Endothelial cell of umbilical vein (primary cell): ENCODE measurements at regions not wholly inside any gene's neighbourhood (a gene's known extent, or its start where the extent isn't known, plus 50 kb on each side); places are given as distances from the start of the nearest gene placed in this dataset.

Source experiments
- BruUV-seq: library from RNA; stranded (reverse); fragments of 400-500 nt; replicated peaks from 2 replicates; lab custom pipeline; 2021; lab: Mats Ljungman, UMichigan
- CTCF ChIA-PET: fragments of 300-600, 350-600 bp; sonication (Branson Sonifier 250); formaldehyde crosslinking; loops from one replicate; lab custom pipeline; 2021; ENCODE audit warnings: antibody characterized with exemption, inconsistent platforms; lab: Charles Lee
- POLR2A ChIA-PET: fragments of 300-600, 350-600 bp; sonication (Branson Sonifier 250); formaldehyde crosslinking; loops from one replicate; lab custom pipeline; 2021; ENCODE audit warnings: antibody characterized with exemption, inconsistent platforms; lab: Charles Lee
- DNase-seq: peaks from one replicate; pipeline ENCODE4 v3.0.0-alpha.2; 2011; ENCODE audit warnings: low read depth, low spot score
- FAIRE-seq: peaks from 2 replicates; lab custom pipeline; 2011; peaks lifted over from hg19 to GRCh38; lab: Jason Lieb, UNC
- H2AFZ ChIP-seq: 2 replicates; pipeline ENCODE4 v1.6.0; 2012; ENCODE audit warnings: low read depth, low read length, control low read depth, inconsistent platforms
- H3K27ac ChIP-seq: 2 replicates; pipeline ENCODE4 v1.5.1; 2011; ENCODE audit warnings: low read depth, mild to moderate bottlenecking, control low read depth, low read length, moderate library complexity; ENCODE audit not compliant: insufficient read depth
- H3K27me3 ChIP-seq, 2 experiments: 2 replicates each; pipeline versions ENCODE4 v1.6.0 to v1.6.1; 2011; ENCODE audit warnings: low read length in 2 of 2, mixed read lengths in 1 of 2; ENCODE audit not compliant: control insufficient read depth in 2 of 2, insufficient read depth in 2 of 2
- H3K36me3 ChIP-seq, 2 experiments: 2 replicates in 1 of 2; 3 replicates in 1 of 2; pipeline ENCODE4 v1.5.1; 2011; ENCODE audit warnings: low read length in 2 of 2, mild to moderate bottlenecking in 1 of 2, moderate library complexity in 1 of 2; ENCODE audit not compliant: control insufficient read depth in 2 of 2, insufficient read depth in 2 of 2; ENCODE audit errors: extremely low read depth in 1 of 2
- H3K4me1 ChIP-seq: 3 replicates; pipeline ENCODE4 v1.5.1; 2011; ENCODE audit warnings: mild to moderate bottlenecking, low read length; ENCODE audit not compliant: control insufficient read depth, insufficient read depth; ENCODE audit errors: extremely low read depth
- H3K4me2 ChIP-seq: 2 replicates; pipeline ENCODE4 v1.6.1; 2011; ENCODE audit warnings: low read length, control low read depth, mixed read lengths; ENCODE audit not compliant: insufficient read depth
- H3K4me3 ChIP-seq, 3 experiments: fragments of 200-600 bp in 1 of 3; sonication (generic), shearing (Covaris generic) in 1 of 3; replicated peaks in 1 of 3; 2 replicates each; pipeline ENCODE4 v1.5.1; 2011 to 2016; ENCODE audit warnings: control low read depth in 3 of 3, low read length in 3 of 3, mild to moderate bottlenecking in 2 of 3, inconsistent platforms in 1 of 3, low read depth in 1 of 3, moderate library complexity in 1 of 3; ENCODE audit not compliant: insufficient read depth in 1 of 3
- H3K79me2 ChIP-seq: 2 replicates; pipeline ENCODE4 v1.6.0; 2012; ENCODE audit warnings: low read length, inconsistent platforms; ENCODE audit not compliant: control insufficient read depth, insufficient read depth
- H3K9ac ChIP-seq: replicated peaks from 2 replicates; pipeline ENCODE3; 2011; ENCODE audit warnings: low read length, control low read depth; ENCODE audit not compliant: insufficient read depth; ENCODE audit errors: extremely low read depth
- H3K9me1 ChIP-seq: replicated peaks from 3 replicates; pipeline ENCODE4 v1.6.0; 2011; ENCODE audit warnings: mild to moderate bottlenecking, low read length; ENCODE audit not compliant: control insufficient read depth, insufficient read depth; ENCODE audit errors: extremely low read depth
- H3K9me3 ChIP-seq: replicated peaks from 2 replicates; pipeline ENCODE4 v1.5.1; 2012; ENCODE audit warnings: low read length, inconsistent platforms; ENCODE audit not compliant: control insufficient read depth, insufficient read depth
- H4K20me1 ChIP-seq: replicated peaks from 2 replicates; pipeline ENCODE3; 2011; ENCODE audit warnings: mild to moderate bottlenecking, low read length; ENCODE audit not compliant: control insufficient read depth, insufficient read depth; ENCODE audit errors: extremely low read depth
- CTCF ChIP-seq, 2 donors: IDR thresholded peaks; 1 replicate in 1 of 2; 2 replicates in 1 of 2; pipeline ENCODE4 v1.5.1; 2011; ENCODE audit warnings: low read length in 2 of 2, mild to moderate bottlenecking in 2 of 2, moderate library complexity in 2 of 2, control low read depth in 1 of 2, inconsistent platforms in 1 of 2, low read depth in 1 of 2; ENCODE audit not compliant: insufficient read depth in 1 of 2; ENCODE audit errors: extremely low read depth in 1 of 2
- EZH2 ChIP-seq: IDR thresholded peaks from 2 replicates; pipeline ENCODE4 v1.6.1; 2012; ENCODE audit warnings: borderline replicate concordance, low read depth, mild to moderate bottlenecking, moderate library complexity, low read length, inconsistent platforms; ENCODE audit not compliant: severe bottlenecking
- FOS ChIP-seq: IDR thresholded peaks from 2 replicates; pipeline ENCODE4 v1.6.1; 2011; ENCODE audit warnings: mild to moderate bottlenecking, low read length, moderate library complexity, borderline replicate concordance; ENCODE audit not compliant: insufficient read depth
- GATA2 ChIP-seq: IDR thresholded peaks from 2 replicates; pipeline ENCODE4 v1.7.0; 2011; ENCODE audit warnings: low read depth, mild to moderate bottlenecking, moderate library complexity, mixed read lengths, low read length; ENCODE audit not compliant: insufficient read length, insufficient read depth
- JUN ChIP-seq: IDR thresholded peaks from 2 replicates; pipeline ENCODE4 v1.6.1; 2011; ENCODE audit warnings: borderline replicate concordance, low read depth; ENCODE audit not compliant: insufficient read length, insufficient read depth
- MAX ChIP-seq: IDR thresholded peaks from 2 replicates; pipeline ENCODE4 v1.6.1; 2011; ENCODE audit not compliant: insufficient read depth, insufficient read length
- MYC ChIP-seq: IDR thresholded peaks from one replicate; pipeline ENCODE4 v1.6.1; 2011; ENCODE audit warnings: mild to moderate bottlenecking, low read depth, low read length
- POLR2A ChIP-seq: IDR thresholded peaks from 2 replicates; pipeline ENCODE4 v1.6.1; 2012; ENCODE audit warnings: low read depth, mild to moderate bottlenecking, control low read depth, low read length
- POLR2AphosphoS5 ChIP-seq: IDR thresholded peaks from 2 replicates; pipeline ENCODE4 v1.6.1; 2012; ENCODE audit warnings: low read depth, mild to moderate bottlenecking, control low read depth, low read length, moderate library complexity; ENCODE audit not compliant: insufficient read depth
- dilution Hi-C: fragments of 300-500 bp; cut with MboI; formaldehyde crosslinking; loops from one replicate; pipeline ENCODE4 v1.15.0; 2019; ENCODE audit warnings: low sequenced_read_pairs; ENCODE audit not compliant: extremely low pct_ligation_motif_present
- intact Hi-C: fragments of 100-400 bp; cut with micrococcal nuclease; formaldehyde crosslinking; loops from one replicate; pipeline ENCODE4 v1.10.0; 2022

DNA sequence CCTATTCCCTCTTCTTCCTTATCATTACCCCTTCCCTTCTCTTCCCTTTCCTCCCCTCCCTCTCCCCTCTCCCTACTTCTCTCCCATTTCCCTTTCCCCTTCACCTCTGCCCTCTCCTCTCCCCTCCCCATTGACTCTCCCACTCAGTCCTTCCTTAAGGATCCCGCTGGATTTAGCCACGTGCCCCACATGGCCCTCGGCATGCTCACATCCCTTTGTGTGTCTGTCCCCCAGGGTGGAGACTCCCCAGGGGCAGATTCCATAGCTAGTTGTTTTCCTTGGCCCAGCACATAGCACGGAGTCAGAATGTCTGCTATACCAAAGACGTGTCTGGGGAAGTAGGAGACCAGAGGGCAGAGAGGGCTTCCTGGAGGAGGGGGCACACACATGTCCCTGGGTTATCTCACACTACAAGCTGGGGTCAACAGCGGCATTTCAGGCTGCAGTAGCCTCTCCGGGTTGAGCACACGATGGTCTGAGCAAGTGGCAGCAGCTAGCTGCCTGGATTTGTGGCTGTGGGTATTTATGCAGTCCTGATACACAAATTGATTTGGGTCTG, 487.0 kb downstream of the TBC1D22A start:
- Histone ChIP-seq H3K27me3 (no peaks in the 10 kb centered on the region), H3K9me3 (no peaks in the 10 kb centered on the region), H2AFZ (no peak overlapping the region), H3K4me3 (no peak overlapping the region), H3K9ac (no peak overlapping the region), H3K79me2 (no peaks in the 10 kb centered on the region), H3K27ac (no peak overlapping the region), H4K20me1 (no peaks in the 10 kb centered on the region), H3K4me1 (no peaks in the 10 kb centered on the region), H3K36me3 (no peaks in the 10 kb centered on the region), H3K4me2 (no peak overlapping the region), H3K9me1 (no peaks in the 10 kb centered on the region)
- FAIRE-seq (no peak), DNase-seq (no peak)
- no peak for TF ChIP-seq POLR2A
- TF ChIP-seq POLR2AphosphoS5 = no peak
- TF ChIP-seq MAX = no peak
- no peak for TF ChIP-seq EZH2
- dilution Hi-C loops = no loop called here
- POLR2A ChIA-PET = no interaction called here
- intact Hi-C loops = no loop called here
- no TSS peak for BruUV-seq
- CTCF ChIA-PET = no interaction called here

DNA sequence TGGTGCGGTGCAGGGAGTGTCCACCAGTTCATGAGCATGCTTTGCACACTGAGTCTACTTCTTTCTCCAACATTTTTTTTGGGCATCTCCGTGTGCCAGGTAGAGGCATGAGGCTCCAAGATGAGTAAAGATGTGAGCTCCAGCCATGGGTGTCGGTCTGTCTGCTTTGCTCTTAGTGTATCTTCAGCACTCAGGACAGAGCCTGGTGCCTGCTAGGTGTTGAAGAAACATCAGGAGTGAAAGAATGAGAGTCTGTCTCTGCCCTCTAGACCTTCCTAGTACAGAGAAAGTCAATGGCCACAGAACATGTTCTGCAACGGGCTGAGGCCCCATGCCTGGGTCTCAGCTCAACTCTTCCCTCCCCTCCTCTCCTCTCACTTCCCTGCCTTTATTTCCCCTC, 486.5 kb downstream of the TBC1D22A start:
- no peaks in the 10 kb centered on the region for H3K4me1 ChIP-seq
- no peak overlapping the region for H2AFZ ChIP-seq
- FAIRE-seq (no peak), DNase-seq (no peak)
- H3K4me2 ChIP-seq = no peak overlapping the region
- TF ChIP-seq CTCF (IDR thresholded peaks at IDR 0.05; ENCODE audit: extremely low read depth in 1 of 2, insufficient read depth in 1 of 2, low read depth in 1 of 2, low read length in 2 of 2) (no peak), POLR2A (no peak), EZH2 (no peak), JUN (no peak), FOS (no peak), GATA2 (no peak), MAX (no peak), MYC (no peak)
- no peaks in the 10 kb centered on the region for H3K9me3 ChIP-seq
- H4K20me1 ChIP-seq = no peaks in the 10 kb centered on the region
- no peak overlapping the region for H3K4me3 ChIP-seq
- no peak overlapping the region for H3K27ac ChIP-seq
- H3K9ac ChIP-seq = no peak overlapping the region
- no TSS peak for BruUV-seq
- CTCF ChIA-PET = no interaction called here
- H3K36me3 ChIP-seq = no peaks in the 10 kb centered on the region
- POLR2A ChIA-PET = no interaction called here
- dilution Hi-C loops = no loop called here
- no peaks in the 10 kb centered on the region for H3K27me3 ChIP-seq
- intact Hi-C loops = no loop called here
- H3K79me2 ChIP-seq = no peaks in the 10 kb centered on the region
- H3K9me1 ChIP-seq = no peaks in the 10 kb centered on the region
